H1 (cell line): ENCODE measurements at regions not wholly inside any gene's neighbourhood (a gene's known extent, or its start where the extent isn't known, plus 50 kb on each side); places are given as distances from the start of the nearest gene placed in this dataset.

ENCODE experiments used
- CTCF ChIA-PET: fragments of 300-600 bp; sonication (Branson Sonifier 250); formaldehyde crosslinking; loops from one replicate; lab custom pipeline; 2021; ENCODE audit not compliant: partially characterized antibody; lab: Charles Lee
- POLR2A ChIA-PET: fragments of 300-600 bp; sonication (Branson Sonifier 250); formaldehyde crosslinking; loops from one replicate; lab custom pipeline; 2021; ENCODE audit warnings: inconsistent platforms; ENCODE audit not compliant: partially characterized antibody; lab: Charles Lee
- DNase-seq, 2 experiments: peaks; one replicate each; pipeline versions ENCODE4 v3.0.0 to v3.0.0-alpha.2; 2010 to 2022; ENCODE audit warnings: low spot score in 2 of 2, low read depth in 1 of 2, mixed read lengths in 1 of 2
- FAIRE-seq: peaks from 2 replicates; lab custom pipeline; 2011; peaks lifted over from hg19 to GRCh38; lab: Jason Lieb, UNC
- H2AFZ ChIP-seq: 2 replicates; pipeline ENCODE4 v1.8.1; 2012; ENCODE audit warnings: low read length, inconsistent platforms
- H2AK5ac ChIP-seq: 2 replicates; pipeline ENCODE4 v1.6.1; 2013; ENCODE audit warnings: low read depth, low read length
- H2BK120ac ChIP-seq: replicated peaks from 2 replicates; pipeline ENCODE3; 2013; ENCODE audit warnings: low read depth, low read length, inconsistent platforms
- H2BK12ac ChIP-seq: 2 replicates; pipeline ENCODE4 v1.6.1; 2013; ENCODE audit warnings: low read depth, low read length
- H2BK15ac ChIP-seq: 2 replicates; pipeline ENCODE4 v1.6.1; 2013; ENCODE audit warnings: low read length
- H2BK20ac ChIP-seq: 2 replicates; pipeline ENCODE4 v1.6.1; 2013; ENCODE audit warnings: low read length
- H2BK5ac ChIP-seq: 2 replicates; pipeline ENCODE4 v1.6.1; 2013; ENCODE audit warnings: low read depth, low read length
- H3K14ac ChIP-seq: 2 replicates; pipeline ENCODE4 v1.6.1; 2013; ENCODE audit warnings: inconsistent platforms; ENCODE audit not compliant: insufficient read length
- H3K18ac ChIP-seq: 2 replicates; pipeline ENCODE4 v1.6.1; 2013; ENCODE audit warnings: low read length; ENCODE audit errors: extremely low read depth
- H3K23ac ChIP-seq: 2 replicates; pipeline ENCODE4 v1.6.1; 2013; ENCODE audit warnings: inconsistent platforms; ENCODE audit not compliant: insufficient read length
- H3K23me2 ChIP-seq: 2 replicates; pipeline ENCODE4 v1.6.1; 2013; ENCODE audit warnings: low read depth, low read length
- H3K27ac ChIP-seq: 2 replicates; pipeline ENCODE4 v1.6.1; 2011; ENCODE audit warnings: low read depth, low read length, inconsistent platforms
- H3K27me3 ChIP-seq, 4 experiments: replicated peaks in 1 of 4; 1 replicate in 1 of 4; 2 replicates in 3 of 4; pipeline versions ENCODE4 v1.6.1 to v1.8.1; 2011 to 2013; ENCODE audit warnings: low read length in 3 of 4, mild to moderate bottlenecking in 3 of 4, inconsistent platforms in 2 of 4, mixed read lengths in 2 of 4, moderate library complexity in 1 of 4; ENCODE audit not compliant: control insufficient read depth in 3 of 4, insufficient read depth in 3 of 4; ENCODE audit errors: extremely low read depth in 1 of 4
- H3K36me3 ChIP-seq, 4 experiments: 2 replicates each; pipeline versions ENCODE4 v1.6.1 to v1.8.1; 2011 to 2013; ENCODE audit warnings: mild to moderate bottlenecking in 4 of 4, low read length in 3 of 4, moderate library complexity in 2 of 4, control low read depth in 1 of 4, inconsistent platforms in 1 of 4; ENCODE audit not compliant: insufficient read depth in 4 of 4, control insufficient read depth in 2 of 4
- H3K4ac ChIP-seq: replicated peaks from 2 replicates; pipeline ENCODE3; 2013; ENCODE audit warnings: low read length, low read depth, mixed read lengths, inconsistent platforms; ENCODE audit not compliant: insufficient read length
- H3K4me1 ChIP-seq, 4 experiments: replicated peaks in 1 of 4; 1 replicate in 1 of 4; 2 replicates in 3 of 4; pipeline versions ENCODE4 v1.6.1 to v1.8.1; 2011 to 2013; ENCODE audit warnings: low read length in 3 of 4, inconsistent platforms in 2 of 4, mixed read lengths in 1 of 4; ENCODE audit not compliant: insufficient read depth in 4 of 4, control insufficient read depth in 3 of 4
- H3K4me2 ChIP-seq, 2 experiments: 2 replicates each; pipeline versions ENCODE4 v1.6.1 to v1.8.1; 2011 to 2013; ENCODE audit warnings: low read depth in 2 of 2, low read length in 2 of 2, control low read depth in 1 of 2, inconsistent platforms in 1 of 2, mild to moderate bottlenecking in 1 of 2; ENCODE audit not compliant: insufficient read depth in 1 of 2
- H3K4me3 ChIP-seq, 4 experiments: fragments of 200-600, 300-600 bp in 1 of 4; sonication (generic), shearing (Covaris generic), sonication (Bioruptor Twin) in 1 of 4; 2 replicates each; pipeline versions ENCODE4 v1.5.1 to v1.8.1; 2011 to 2016; ENCODE audit warnings: low read length in 4 of 4, low read depth in 3 of 4, control low read depth in 2 of 4, inconsistent platforms in 2 of 4, mild to moderate bottlenecking in 2 of 4, mixed read lengths in 1 of 4, moderate library complexity in 1 of 4; ENCODE audit not compliant: insufficient read depth in 2 of 4; ENCODE audit errors: extremely low read depth in 1 of 4
- H3K56ac ChIP-seq: replicated peaks from 2 replicates; pipeline ENCODE3; 2013; ENCODE audit warnings: low read depth, mild to moderate bottlenecking, mixed read lengths, low read length, inconsistent platforms; ENCODE audit not compliant: insufficient read length
- H3K79me1 ChIP-seq: 2 replicates; pipeline ENCODE4 v1.6.1; 2013; ENCODE audit warnings: low read depth, low read length, control low read depth
- H3K79me2 ChIP-seq, 2 experiments: 2 replicates each; pipeline versions ENCODE4 v1.6.1 to v1.8.1; 2012 to 2013; ENCODE audit warnings: low read length in 2 of 2, mild to moderate bottlenecking in 2 of 2, inconsistent platforms in 1 of 2; ENCODE audit not compliant: insufficient read depth in 2 of 2, control insufficient read depth in 1 of 2
- H3K9ac ChIP-seq, 4 experiments: replicated peaks in 1 of 4; 1 replicate in 1 of 4; 2 replicates in 3 of 4; pipeline versions ENCODE4 v1.6.1 to v1.8.1; 2011 to 2013; ENCODE audit warnings: low read depth in 3 of 4, low read length in 3 of 4, control low read depth in 2 of 4, mild to moderate bottlenecking in 2 of 4, moderate library complexity in 2 of 4, inconsistent platforms in 1 of 4; ENCODE audit errors: extremely low read depth in 1 of 4
- H3K9me3 ChIP-seq, 2 experiments: 2 replicates each; pipeline versions ENCODE4 v1.6.1 to v1.8.1; 2012 to 2013; ENCODE audit warnings: mild to moderate bottlenecking in 2 of 2, moderate library complexity in 2 of 2, control low read depth in 1 of 2, inconsistent platforms in 1 of 2, low read depth in 1 of 2, low read length in 1 of 2, mixed read lengths in 1 of 2; ENCODE audit not compliant: insufficient read depth in 2 of 2
- H4K20me1 ChIP-seq, 2 experiments: replicated peaks in 1 of 2; 2 replicates each; pipeline versions ENCODE3 to v1.8.1; 2011 to 2013; ENCODE audit warnings: inconsistent platforms in 2 of 2, low read length in 2 of 2, mild to moderate bottlenecking in 1 of 2; ENCODE audit not compliant: insufficient read depth in 2 of 2, control insufficient read depth in 1 of 2
- H4K5ac ChIP-seq: 2 replicates; pipeline ENCODE4 v1.6.1; 2013; ENCODE audit warnings: low read length, low read depth, mixed read lengths, inconsistent platforms; ENCODE audit not compliant: insufficient read length
- H4K8ac ChIP-seq: 2 replicates; pipeline ENCODE4 v1.8.0; 2013; ENCODE audit warnings: mild to moderate bottlenecking, moderate library complexity, low read length, inconsistent platforms; ENCODE audit not compliant: insufficient read depth; ENCODE audit errors: extremely low read depth
- H4K91ac ChIP-seq: replicated peaks from 2 replicates; pipeline ENCODE3; 2013; ENCODE audit warnings: low read length, mixed read lengths, inconsistent platforms; ENCODE audit not compliant: insufficient read length
- ASH2L ChIP-seq: fragments of 200-600, 300-600 bp; sonication (generic); IDR thresholded peaks from one replicate; pipeline ENCODE4 v1.7.1; 2017; ENCODE audit warnings: low read length
- BRCA1 ChIP-seq: IDR thresholded peaks from 2 replicates; pipeline ENCODE4 v1.6.1; 2012; ENCODE audit warnings: low read depth, low read length, improper control_type of control experiment
- CHD1 ChIP-seq: IDR thresholded peaks from 2 replicates; pipeline ENCODE4 v1.6.1; 2012; ENCODE audit warnings: low read depth, low read length, improper control_type of control experiment
- CTBP2 ChIP-seq: IDR thresholded peaks from 2 replicates; pipeline ENCODE4 v1.7.0; 2011; ENCODE audit warnings: borderline replicate concordance, mild to moderate bottlenecking, moderate library complexity, mixed read lengths, low read length; ENCODE audit not compliant: insufficient read depth, insufficient read length
- CTCF ChIP-seq, 3 experiments: IDR thresholded peaks; 1 replicate in 2 of 3; 2 replicates in 1 of 3; pipeline versions ENCODE4 v1.5.1 to v1.6.1; 2011; ENCODE audit warnings: low read length in 3 of 3, mild to moderate bottlenecking in 3 of 3, inconsistent platforms in 2 of 3, low read depth in 1 of 3, moderate library complexity in 1 of 3; ENCODE audit not compliant: insufficient read depth in 1 of 3; ENCODE audit errors: control extremely low read depth in 1 of 3
- FOSL1 ChIP-seq: IDR thresholded peaks from 2 replicates; pipeline ENCODE4 v1.6.1; 2011; ENCODE audit warnings: mild to moderate bottlenecking, low read depth, low read length, moderate library complexity; ENCODE audit not compliant: insufficient read depth
- KDM1A ChIP-seq: fragments of 200-600, 300-600 bp; sonication (generic); IDR thresholded peaks from 2 replicates; pipeline ENCODE4 v1.7.1; 2016; ENCODE audit warnings: mild to moderate bottlenecking, low read length, borderline replicate concordance
- MAX ChIP-seq: IDR thresholded peaks from 2 replicates; pipeline ENCODE4 v1.6.1; 2012; ENCODE audit warnings: inconsistent platforms
- SIN3A ChIP-seq, 2 experiments: IDR thresholded peaks in 1 of 2; conservative IDR thresholded peaks in 1 of 2; 2 replicates each; pipeline ENCODE4 v1.6.1; 2011 to 2012; ENCODE audit warnings: low read length in 2 of 2, improper control_type of control experiment in 1 of 2, low read depth in 1 of 2, mild to moderate bottlenecking in 1 of 2
- TAF7 ChIP-seq: optimal IDR thresholded peaks from 2 replicates; pipeline ENCODE3; 2011; ENCODE audit warnings: low read depth, mild to moderate bottlenecking, inconsistent platforms, low read length, moderate library complexity, borderline replicate concordance
- WGBS, 2 experiments: shearing (Covaris generic) in 1 of 2; methylation state at CpG; one replicate each; pipeline versions ENCODE4 v1.1.6 to v1.1.7; 2013 to 2015; ENCODE audit warnings: low lambda C conversion rate in 2 of 2, mixed read lengths in 2 of 2, inconsistent platforms in 1 of 2, low coverage in 1 of 2, missing lambda C conversion rate in 1 of 2; ENCODE audit not compliant: insufficient replicate concordance in 2 of 2, insufficient coverage in 1 of 2, insufficient read length in 1 of 2; ENCODE audit errors: extremely low coverage in 1 of 2, missing lambda C conversion rate in 1 of 2; 5-methylcytosine and 5-hydroxymethylcytosine counted together

GRCh38 chr1:177464686-177465085, 293.9 kb downstream of the BRINP2 start:
- Histone ChIP-seq H3K23ac (no peak overlapping the region), H3K27ac (no peak overlapping the region), H3K4ac (no peak overlapping the region), H2BK120ac (no peak overlapping the region), H2BK15ac (no peak overlapping the region), H3K79me2 (no peaks in the 10 kb centered on the region), H3K23me2 (no peaks in the 10 kb centered on the region), H4K91ac (no peak overlapping the region), H3K4me2 (no peak overlapping the region), H3K14ac (no peak overlapping the region), H2BK20ac (no peak overlapping the region), H3K4me3 (no peak overlapping the region), H3K36me3 (no peaks in the 10 kb centered on the region), H4K8ac (no peak overlapping the region), H3K9ac (no peak overlapping the region), H3K79me1 (no peaks in the 10 kb centered on the region), H2AFZ (no peak overlapping the region), H2BK5ac (no peak overlapping the region), H2AK5ac (no peak overlapping the region), H3K27me3 (no peaks in the 10 kb centered on the region), H3K56ac (peak overlapping the region; percentile 25), H3K18ac (no peak overlapping the region), H3K9me3 (no peaks in the 10 kb centered on the region), H4K5ac (no peak overlapping the region), H3K4me1 (no peaks in the 10 kb centered on the region), H4K20me1 (no peaks in the 10 kb centered on the region), H2BK12ac (no peak overlapping the region)
- WGBS, 2 experiments: 95% methylated on average over 2 of the region's 2 CpGs; no CpG with 5 or more reads in 1 of the 2 experiments
- ChIA-PET POLR2A (no interaction called here), CTCF (interaction anchor here (0.7 kb wide), 1 partner anchor 31 kb away, joined by 4 read pairs; no protein-coding TSS in a partner anchor)
- DNase-seq (no peak), FAIRE-seq (no peak)
- TF ChIP-seq MAX (no peak), CTBP2 (no peak), SIN3A (conservative IDR thresholded peaks at IDR 0.05 in 1 of 2, IDR thresholded peaks at IDR 0.05 in 1 of 2; ENCODE audit: low read depth in 1 of 2, low read length in 2 of 2) (no peak), TAF7 (no peak), FOSL1 (no peak), BRCA1 (no peak), KDM1A (no peak), CHD1 (no peak), ASH2L (no peak), CTCF (IDR thresholded peaks at IDR 0.05; ENCODE audit: control extremely low read depth in 1 of 3, insufficient read depth in 1 of 3, low read depth in 1 of 3, low read length in 3 of 3) (no peak)
